ENCODE measurements at regions not wholly inside any gene's neighbourhood (a gene's known extent, or its start where the extent isn't known, plus 50 kb on each side); places are given as distances from the start of the nearest gene placed in this dataset. TPM values are rescaled to one million over a fixed set of nuclear protein-coding genes. Genes with fewer than 3 reads are reported as not detected.

GRCh38 chr13:59587030-59587429 lies 576.7 kb downstream of the DIAPH3 start:
- no peak for DNase-seq (ENCODE audit: low read depth)

- DNase-seq (ENCODE audit: low read depth) = no peak
These were observed 575.6 kb downstream of the DIAPH3 start for GRCh38 chr13:59587971-59588716.

GRCh38 chr13:59588717-59589067 lies 575.0 kb downstream of the DIAPH3 start:
- DNase-seq (ENCODE audit: low read depth) = no peak

GRCh38 chr13:59601993-59602392 lies 561.7 kb downstream of the DIAPH3 start:
- no peak for DNase-seq (ENCODE audit: low read depth)

- no peak for DNase-seq (ENCODE audit: low read depth)
These were observed 560.1 kb downstream of the DIAPH3 start for GRCh38 chr13:59603646-59604045.

GRCh38 chr13:59607172-59607571 lies 556.6 kb downstream of the DIAPH3 start:
- DNase-seq (ENCODE audit: low read depth) = no peak

- no peak for DNase-seq (ENCODE audit: low read depth)
These were observed 555.9 kb downstream of the DIAPH3 start for GRCh38 chr13:59607780-59608233.

- no peak for DNase-seq (ENCODE audit: low read depth)
These were observed 554.3 kb downstream of the DIAPH3 start for GRCh38 chr13:59609421-59609820.

Small RNA genes in the stretch of these regions (small RNA-seq; reads per million reads assigned to genes)
- not detected for gene AL161423.1
- not detected for gene HMGN2P39
- not detected for gene RNA5SP30
- not detected for gene RNU7-88P
- gene RNY4P29 = not detected
